NT2/D1 (cell line): ENCODE measurements at regions not wholly inside any gene's neighbourhood (a gene's known extent, or its start where the extent isn't known, plus 50 kb on each side); places are given as distances from the start of the nearest gene placed in this dataset.

ENCODE experiments used
- DNase-seq: peaks from one replicate; pipeline ENCODE4 v3.0.0-alpha.2; 2011; ENCODE audit warnings: low read depth, low spot score
- H3K27me3 ChIP-seq: 2 replicates; pipeline ENCODE4 v1.6.0; 2011; ENCODE audit warnings: mild to moderate bottlenecking; ENCODE audit not compliant: insufficient read length, insufficient read depth
- H3K36me3 ChIP-seq: 2 replicates; pipeline ENCODE4 v1.6.1; 2011; ENCODE audit warnings: mild to moderate bottlenecking, low read length, mixed read lengths; ENCODE audit not compliant: insufficient read depth, insufficient read length
- H3K4me1 ChIP-seq: 2 replicates; pipeline ENCODE4 v1.5.1; 2011; ENCODE audit not compliant: insufficient read depth, insufficient read length
- H3K4me3 ChIP-seq: 2 replicates; pipeline ENCODE4 v1.5.1; 2011; ENCODE audit warnings: low read depth; ENCODE audit not compliant: insufficient read length
- H3K9ac ChIP-seq: 2 replicates; pipeline ENCODE4 v1.6.0; 2011; ENCODE audit warnings: low read depth; ENCODE audit not compliant: insufficient read length
- H3K9me3 ChIP-seq: 2 replicates; pipeline ENCODE4 v1.5.1; 2011; ENCODE audit warnings: mild to moderate bottlenecking, low read length; ENCODE audit not compliant: insufficient read depth
- SUZ12 ChIP-seq: IDR thresholded peaks from 2 replicates; pipeline ENCODE4 v1.6.1; 2011; ENCODE audit not compliant: insufficient read length, insufficient read depth; ENCODE audit errors: extremely low read depth
- YY1 ChIP-seq: IDR thresholded peaks from 2 replicates; pipeline ENCODE4 v1.6.1; 2011; ENCODE audit not compliant: insufficient read length, insufficient read depth
- ZNF274 ChIP-seq: IDR thresholded peaks from 2 replicates; pipeline ENCODE4 v1.6.1; 2011; ENCODE audit warnings: mild to moderate bottlenecking, low read depth, low read length

DNA sequence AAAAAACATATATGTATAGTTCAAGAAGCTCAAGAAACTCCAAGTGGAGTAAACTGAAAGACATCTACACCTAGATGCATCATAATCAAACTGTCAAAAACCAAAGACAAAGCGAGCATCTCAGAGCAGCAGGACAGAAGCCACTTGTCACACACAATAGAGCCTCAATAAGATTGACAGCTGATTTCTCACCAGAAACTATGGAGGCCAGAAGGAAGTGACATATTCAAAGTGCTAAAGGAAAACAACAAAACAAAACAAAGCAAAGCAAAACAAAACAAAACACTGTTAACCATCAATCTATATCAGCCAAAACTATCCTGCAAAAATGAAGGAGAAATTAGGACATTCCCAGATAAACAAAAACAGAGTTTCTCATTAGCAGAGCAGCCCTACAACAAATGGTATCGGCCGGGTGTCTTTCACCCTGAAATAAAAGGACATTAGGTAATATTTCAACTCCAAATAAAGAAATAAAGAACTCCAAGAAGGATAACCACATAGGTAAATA, 65.8 kb upstream of the SEPTIN5 start:
- DNase-seq: no peak
- no peaks in the 10 kb centered on the region for H3K36me3 ChIP-seq
- no peak overlapping the region for H3K9ac ChIP-seq
- no peak overlapping the region for H3K4me3 ChIP-seq
- peaks cover 24% of the 10 kb centered on the region for H3K9me3 ChIP-seq
- no peaks in the 10 kb centered on the region for H3K4me1 ChIP-seq
- H3K27me3 ChIP-seq: no peaks in the 10 kb centered on the region
- no peak for TF ChIP-seq YY1
- TF ChIP-seq SUZ12: no peak
- no peak for TF ChIP-seq ZNF274

DNA sequence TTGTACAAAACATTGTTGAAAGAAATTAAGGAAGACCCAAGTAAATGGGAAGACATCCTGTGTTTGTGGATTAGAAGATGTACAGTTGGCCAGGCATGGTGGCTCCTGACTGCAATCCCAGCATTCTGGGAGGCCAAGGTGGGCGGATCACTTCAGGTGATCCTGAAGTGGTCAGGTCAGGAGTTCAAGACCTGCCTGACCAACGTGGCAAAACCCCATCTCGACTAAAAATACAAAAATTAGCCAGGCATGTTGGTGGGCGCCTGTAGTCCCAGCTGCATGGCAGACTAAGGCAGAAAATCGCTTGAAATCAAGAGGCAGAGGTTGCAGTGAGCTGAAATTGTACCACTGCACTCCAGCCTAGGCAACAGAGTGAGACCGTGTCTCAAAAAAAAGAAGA, 62.0 kb upstream of the SEPTIN5 start:
- Histone ChIP-seq H3K36me3 (no peaks in the 10 kb centered on the region), H3K9ac (no peak overlapping the region), H3K27me3 (no peaks in the 10 kb centered on the region), H3K4me3 (no peak overlapping the region), H3K4me1 (no peaks in the 10 kb centered on the region), H3K9me3 (peaks cover 20% of the 10 kb centered on the region)
- TF ChIP-seq YY1 (no peak), SUZ12 (no peak), ZNF274 (no peak)
- DNase-seq: no peak

GRCh38 chr22:19654338-19654987, 59.8 kb upstream of the SEPTIN5 start:
- no peak for DNase-seq
- Histone ChIP-seq H3K36me3 (no peaks in the 10 kb centered on the region), H3K9me3 (no peaks in the 10 kb centered on the region), H3K4me1 (no peaks in the 10 kb centered on the region), H3K9ac (no peak overlapping the region), H3K27me3 (no peaks in the 10 kb centered on the region), H3K4me3 (no peak overlapping the region)
- TF ChIP-seq ZNF274: no peak
- TF ChIP-seq YY1: no peak
- TF ChIP-seq SUZ12: no peak

DNA sequence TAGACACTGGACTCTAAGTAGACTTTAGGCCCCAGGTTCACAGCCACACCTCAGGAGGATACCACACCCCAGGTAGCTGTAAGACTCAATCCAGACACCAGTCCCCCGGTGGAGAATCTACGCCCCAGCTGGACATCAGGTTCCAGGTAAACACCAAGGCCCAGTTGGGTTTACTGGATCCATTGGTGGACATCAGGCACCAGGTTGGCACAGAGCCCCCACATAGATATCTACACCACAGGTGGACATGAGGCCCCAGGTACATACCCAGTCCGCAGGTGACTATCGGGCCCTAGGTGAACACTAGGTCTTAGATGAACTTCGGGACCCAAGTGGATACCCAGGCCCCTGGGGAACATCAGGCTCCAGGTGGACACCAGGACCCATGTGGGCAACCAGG, 58.9 kb upstream of the SEPTIN5 start:
- H3K27me3 ChIP-seq: no peaks in the 10 kb centered on the region
- no peak overlapping the region for H3K4me3 ChIP-seq
- H3K4me1 ChIP-seq: no peaks in the 10 kb centered on the region
- DNase-seq: no peak
- no peak overlapping the region for H3K9ac ChIP-seq
- H3K36me3 ChIP-seq: no peaks in the 10 kb centered on the region
- TF ChIP-seq YY1 (no peak), SUZ12 (no peak), ZNF274 (no peak)
- H3K9me3 ChIP-seq: no peaks in the 10 kb centered on the region

GRCh38 chr22:19656541-19657251, 57.6 kb upstream of the SEPTIN5 start:
- DNase-seq: no peak
- TF ChIP-seq YY1 (no peak), SUZ12 (no peak), ZNF274 (no peak)
- Histone ChIP-seq H3K9ac (no peak overlapping the region), H3K4me3 (no peak overlapping the region), H3K36me3 (no peaks in the 10 kb centered on the region), H3K9me3 (no peaks in the 10 kb centered on the region), H3K4me1 (no peaks in the 10 kb centered on the region), H3K27me3 (no peaks in the 10 kb centered on the region)

GRCh38 chr22:19657252-19658056, 56.8 kb upstream of the SEPTIN5 start:
- no peaks in the 10 kb centered on the region for H3K9me3 ChIP-seq
- no peak for DNase-seq
- H3K9ac ChIP-seq: no peak overlapping the region
- no peaks in the 10 kb centered on the region for H3K4me1 ChIP-seq
- no peaks in the 10 kb centered on the region for H3K36me3 ChIP-seq
- no peak for TF ChIP-seq YY1
- TF ChIP-seq ZNF274: no peak
- TF ChIP-seq SUZ12: no peak
- H3K27me3 ChIP-seq: no peaks in the 10 kb centered on the region
- no peak overlapping the region for H3K4me3 ChIP-seq
